PC-3 (cell line): ENCODE measurements at regions not wholly inside any gene's neighbourhood (a gene's known extent, or its start where the extent isn't known, plus 50 kb on each side); places are given as distances from the start of the nearest gene placed in this dataset.

Experiments used
- ATAC-seq: fragments of 200-7000 bp; cut with Tn5 transposase; 2 replicates; pipeline ENCODE4 v1.9.1; 2020; ENCODE audit warnings: mild to moderate bottlenecking, moderate library complexity
- BruUV-seq: library from RNA; stranded (reverse); fragments of 400-500 nt; replicated peaks from 2 replicates; lab custom pipeline; 2021; lab: Mats Ljungman, UMichigan
- CTCF ChIA-PET: fragments of 300-600 bp; sonication (Branson Sonifier 250); formaldehyde crosslinking; loops from one replicate; lab custom pipeline; 2022; ENCODE audit warnings: antibody characterized with exemption; lab: Charles Lee
- POLR2A ChIA-PET: fragments of 300-600 bp; sonication (Branson Sonifier 250); formaldehyde crosslinking; loops from one replicate; lab custom pipeline; 2022; ENCODE audit warnings: antibody characterized with exemption; ENCODE audit not compliant: unreplicated experiment; lab: Charles Lee
- DNase-seq: peaks from one replicate; pipeline ENCODE4 v3.0.0-alpha.2; 2015
- H2AFZ ChIP-seq: fragments of 300-600 bp; sonication (generic); 2 replicates; pipeline ENCODE4 v1.6.0; 2016; ENCODE audit warnings: antibody characterized with exemption, low read length
- H3F3A ChIP-seq: fragments of 300-600 bp; sonication (generic); one replicate; pipeline ENCODE4 v1.6.0; 2017; ENCODE audit warnings: antibody characterized with exemption, low read length, control low read depth, mild to moderate bottlenecking; ENCODE audit not compliant: unreplicated experiment
- H3K27ac ChIP-seq: fragments of 300-600 bp; sonication (generic); 2 replicates; pipeline ENCODE4 v1.5.1; 2016; ENCODE audit warnings: mild to moderate bottlenecking, low read length
- H3K27me3 ChIP-seq: fragments of 300-600 bp; sonication (generic); 2 replicates; pipeline ENCODE4 v1.6.1; 2016; ENCODE audit warnings: low read length, mixed read lengths
- H3K36me3 ChIP-seq: fragments of 300-600 bp; sonication (generic); 2 replicates; pipeline ENCODE4 v1.6.1; 2016; ENCODE audit warnings: low read depth, mixed run types, low read length, mixed read lengths
- H3K4me1 ChIP-seq: fragments of 300-600 bp; sonication (generic); 2 replicates; pipeline ENCODE4 v1.5.1; 2016; ENCODE audit warnings: low read length; ENCODE audit not compliant: insufficient read depth
- H3K4me2 ChIP-seq: fragments of 300-600 bp; sonication (generic); 2 replicates; pipeline ENCODE4 v1.6.0; 2016; ENCODE audit warnings: low read length
- H3K4me3 ChIP-seq: fragments of 300-600 bp; sonication (generic); 2 replicates; pipeline ENCODE4 v1.5.1; 2016; ENCODE audit warnings: mild to moderate bottlenecking, low read length, mixed read lengths
- H3K79me2 ChIP-seq: fragments of 300-600 bp; sonication (generic); 2 replicates; pipeline ENCODE4 v1.6.1; 2017; ENCODE audit warnings: low read length, mixed read lengths
- H3K9ac ChIP-seq: fragments of 300-600 bp; sonication (generic); 2 replicates; pipeline ENCODE4 v1.6.0; 2016; ENCODE audit warnings: mild to moderate bottlenecking, low read length
- H3K9me2 ChIP-seq: fragments of 300-600 bp; sonication (generic); replicated peaks from 2 replicates; pipeline ENCODE4 v1.6.1; 2016; ENCODE audit warnings: mixed run types, low read length, mixed read lengths
- H3K9me3 ChIP-seq: fragments of 300-600 bp; sonication (generic); 2 replicates; pipeline ENCODE4 v1.6.1; 2016; ENCODE audit warnings: low read length, mixed read lengths
- H4K20me1 ChIP-seq: fragments of 300-600 bp; sonication (generic); 2 replicates; pipeline ENCODE4 v1.6.1; 2016; ENCODE audit warnings: low read length, mixed read lengths
- EZH2 ChIP-seq: fragments of 300-600 bp; sonication (generic); IDR thresholded peaks from one replicate; pipeline ENCODE4 v1.6.1; 2017; ENCODE audit warnings: antibody characterized with exemption, mild to moderate bottlenecking, low read length; ENCODE audit not compliant: unreplicated experiment
- EZH2phosphoT487 ChIP-seq: fragments of 300-600 bp; sonication (generic); IDR thresholded peaks from 2 replicates; pipeline ENCODE4 v1.6.1; 2018; ENCODE audit warnings: mild to moderate bottlenecking, antibody characterized with exemption, low read length, borderline replicate concordance
- intact Hi-C: fragments of 100-400 bp; cut with micrococcal nuclease; formaldehyde crosslinking; loops from 2 replicates; pipeline ENCODE4 v1.9.0; 2023
- TF ChIP-seq, protein P1 (sequence below): fragments of 300-600 bp; sonication (generic); conservative IDR thresholded peaks from 2 replicates; pipeline ENCODE4 v1.5.1; 2017; ENCODE audit warnings: antibody characterized with exemption, low read depth, mild to moderate bottlenecking, low read length

DNA sequence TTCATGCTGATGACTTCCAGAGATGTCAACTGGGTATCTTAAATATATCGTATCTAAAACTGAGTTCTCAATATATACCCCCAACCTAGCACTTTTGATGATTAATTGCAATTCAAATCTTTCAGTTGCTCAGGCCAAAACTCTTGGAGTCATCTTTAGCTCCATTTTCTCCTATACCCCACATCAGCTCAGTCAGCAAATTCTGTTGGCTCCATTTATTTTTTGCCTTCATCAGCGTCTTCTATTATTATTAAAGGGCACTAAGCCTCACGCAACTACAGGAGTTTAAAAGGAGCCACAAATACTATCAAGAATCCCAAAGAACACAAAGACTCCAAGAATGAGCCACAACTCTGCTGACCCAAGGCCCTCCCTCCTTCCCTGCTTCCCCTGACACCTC, 134.9 kb downstream of the KCTD12 start:
- no peak overlapping the region for H3K27ac ChIP-seq
- CTCF ChIA-PET = no interaction called here
- H3K36me3 ChIP-seq = no peaks in the 10 kb centered on the region
- DNase-seq (no peak), ATAC-seq (no peak)
- no peaks in the 10 kb centered on the region for H3F3A ChIP-seq
- H3K9me2 ChIP-seq = no peaks in the 10 kb centered on the region
- H3K4me2 ChIP-seq = no peak overlapping the region
- TF ChIP-seq EZH2phosphoT487 (no peak), EZH2 (no peak)
- TF ChIP-seq, protein P1, sequence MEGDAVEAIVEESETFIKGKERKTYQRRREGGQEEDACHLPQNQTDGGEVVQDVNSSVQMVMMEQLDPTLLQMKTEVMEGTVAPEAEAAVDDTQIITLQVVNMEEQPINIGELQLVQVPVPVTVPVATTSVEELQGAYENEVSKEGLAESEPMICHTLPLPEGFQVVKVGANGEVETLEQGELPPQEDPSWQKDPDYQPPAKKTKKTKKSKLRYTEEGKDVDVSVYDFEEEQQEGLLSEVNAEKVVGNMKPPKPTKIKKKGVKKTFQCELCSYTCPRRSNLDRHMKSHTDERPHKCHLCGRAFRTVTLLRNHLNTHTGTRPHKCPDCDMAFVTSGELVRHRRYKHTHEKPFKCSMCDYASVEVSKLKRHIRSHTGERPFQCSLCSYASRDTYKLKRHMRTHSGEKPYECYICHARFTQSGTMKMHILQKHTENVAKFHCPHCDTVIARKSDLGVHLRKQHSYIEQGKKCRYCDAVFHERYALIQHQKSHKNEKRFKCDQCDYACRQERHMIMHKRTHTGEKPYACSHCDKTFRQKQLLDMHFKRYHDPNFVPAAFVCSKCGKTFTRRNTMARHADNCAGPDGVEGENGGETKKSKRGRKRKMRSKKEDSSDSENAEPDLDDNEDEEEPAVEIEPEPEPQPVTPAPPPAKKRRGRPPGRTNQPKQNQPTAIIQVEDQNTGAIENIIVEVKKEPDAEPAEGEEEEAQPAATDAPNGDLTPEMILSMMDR = no peak
- H3K9ac ChIP-seq = no peak overlapping the region
- intact Hi-C loops = no loop called here
- H3K79me2 ChIP-seq = no peaks in the 10 kb centered on the region
- no peaks in the 10 kb centered on the region for H3K4me1 ChIP-seq
- BruUV-seq = no TSS peak
- 0 out of 2 replicates have a peak, but pooled peaks cover 4% of the 10 kb centered on the region for H3K27me3 ChIP-seq
- H3K4me3 ChIP-seq = no peak overlapping the region
- POLR2A ChIA-PET = interaction anchor here (0.5 kb wide), 1 partner anchor 26 kb away, joined by 3 read pairs; no protein-coding TSS in a partner anchor
- no peak overlapping the region for H2AFZ ChIP-seq
- no peaks in the 10 kb centered on the region for H3K9me3 ChIP-seq
- H4K20me1 ChIP-seq = no peaks in the 10 kb centered on the region

DNA sequence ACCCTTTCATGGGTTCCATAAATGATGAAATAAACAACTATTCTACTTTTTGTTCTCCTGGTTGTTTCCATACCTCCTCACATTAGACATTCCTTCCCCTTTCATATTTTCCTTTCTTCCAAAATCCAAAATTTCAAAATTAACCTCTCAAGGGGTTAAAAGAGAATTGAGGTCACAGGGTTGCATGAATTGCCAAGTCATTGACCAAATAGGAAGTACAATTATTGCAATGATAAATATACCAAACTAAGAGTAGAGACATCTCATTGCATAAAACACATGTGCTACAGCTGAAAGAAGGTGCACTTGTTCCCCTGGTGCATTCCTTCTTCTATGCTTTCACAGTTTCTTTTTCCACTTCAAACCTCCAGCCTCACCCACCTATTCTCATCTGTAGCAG, 136.1 kb downstream of the KCTD12 start:
- no peak for ATAC-seq
- Histone ChIP-seq H3F3A (no peaks in the 10 kb centered on the region), H4K20me1 (no peaks in the 10 kb centered on the region), H3K4me2 (no peak overlapping the region), H3K4me3 (no peak overlapping the region), H3K79me2 (no peaks in the 10 kb centered on the region), H3K36me3 (no peaks in the 10 kb centered on the region), H3K9me3 (no peaks in the 10 kb centered on the region), H2AFZ (no peak overlapping the region), H3K27ac (no peak overlapping the region), H3K4me1 (no peaks in the 10 kb centered on the region), H3K9ac (no peak overlapping the region), H3K9me2 (no peaks in the 10 kb centered on the region), H3K27me3 (0 out of 2 replicates have a peak, but pooled peaks cover 4% of the 10 kb centered on the region)
- ChIA-PET POLR2A (no interaction called here), CTCF (interaction anchor here (0.6 kb wide), 1 partner anchor 105 kb away, joined by 7 read pairs; no protein-coding TSS in a partner anchor)
- no peak for DNase-seq
- intact Hi-C loops = no loop called here
- TF ChIP-seq, protein P1 = no peak
- TF ChIP-seq EZH2 (no peak), EZH2phosphoT487 (no peak)
- BruUV-seq = no TSS peak

DNA sequence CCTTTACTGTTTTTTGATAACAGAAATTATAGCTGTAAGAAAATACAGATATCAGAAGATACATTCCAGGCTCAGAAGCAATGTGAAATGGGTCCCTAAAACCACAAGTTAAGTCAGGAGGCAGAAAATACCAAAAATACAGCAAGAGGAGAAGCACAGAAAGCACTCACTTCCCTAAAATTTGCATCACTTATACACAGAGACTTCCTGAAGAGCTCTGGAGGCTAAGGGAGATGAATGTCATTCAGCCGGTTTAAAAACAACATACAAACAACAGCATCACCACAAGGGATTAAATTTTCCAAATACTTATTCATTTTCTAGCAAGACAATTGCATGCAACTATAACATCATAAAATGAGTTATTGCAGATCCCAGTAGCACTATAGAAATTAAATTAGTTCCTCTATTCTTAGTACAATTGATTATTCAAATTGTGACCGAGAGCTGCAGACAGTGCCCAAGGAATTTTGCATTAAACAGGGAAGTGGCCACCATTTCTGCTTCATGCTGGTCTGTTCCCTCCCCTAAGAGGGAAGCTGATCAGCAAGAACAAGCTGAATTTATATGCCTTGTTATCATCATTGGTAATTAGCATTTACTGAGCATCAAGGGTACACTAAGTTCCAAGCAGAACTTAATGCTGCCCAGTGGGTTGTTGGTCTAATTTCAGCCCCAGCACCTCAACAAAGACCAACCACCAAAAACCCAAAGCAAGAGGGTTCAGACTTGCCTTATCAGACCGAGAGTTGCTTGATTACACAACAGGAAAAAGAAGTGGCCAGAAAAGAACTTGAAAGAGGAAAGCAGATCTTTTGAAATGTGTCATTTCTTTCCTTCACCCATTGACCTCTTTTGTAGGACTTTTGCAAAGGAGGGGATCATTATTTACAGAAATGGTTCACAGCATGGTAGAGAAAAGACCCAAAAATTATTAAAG, 140.7 kb downstream of the KCTD12 start:
- Histone ChIP-seq H3K9me2 (no peaks in the 10 kb centered on the region), H3K36me3 (no peaks in the 10 kb centered on the region), H3K4me2 (no peak overlapping the region), H3K27ac (no peak overlapping the region), H3F3A (no peaks in the 10 kb centered on the region), H4K20me1 (no peaks in the 10 kb centered on the region), H3K79me2 (no peaks in the 10 kb centered on the region), H3K9me3 (no peaks in the 10 kb centered on the region), H3K9ac (no peak overlapping the region), H3K27me3 (0 out of 2 replicates have a peak, but pooled peaks cover 4% of the 10 kb centered on the region), H2AFZ (no peak overlapping the region), H3K4me3 (no peak overlapping the region), H3K4me1 (no peaks in the 10 kb centered on the region)
- TF ChIP-seq EZH2phosphoT487 = no peak
- TF ChIP-seq EZH2 = no peak
- TF ChIP-seq, protein P1 = no peak
- no peak for ATAC-seq
- ChIA-PET CTCF (no interaction called here), POLR2A (no interaction called here)
- no peak for DNase-seq
- no TSS peak for BruUV-seq
- intact Hi-C loops = no loop called here
